ENCODE measurements at regions not wholly inside any gene's neighbourhood (a gene's known extent, or its start where the extent isn't known, plus 50 kb on each side); places are given as distances from the start of the nearest gene placed in this dataset.

DNA sequence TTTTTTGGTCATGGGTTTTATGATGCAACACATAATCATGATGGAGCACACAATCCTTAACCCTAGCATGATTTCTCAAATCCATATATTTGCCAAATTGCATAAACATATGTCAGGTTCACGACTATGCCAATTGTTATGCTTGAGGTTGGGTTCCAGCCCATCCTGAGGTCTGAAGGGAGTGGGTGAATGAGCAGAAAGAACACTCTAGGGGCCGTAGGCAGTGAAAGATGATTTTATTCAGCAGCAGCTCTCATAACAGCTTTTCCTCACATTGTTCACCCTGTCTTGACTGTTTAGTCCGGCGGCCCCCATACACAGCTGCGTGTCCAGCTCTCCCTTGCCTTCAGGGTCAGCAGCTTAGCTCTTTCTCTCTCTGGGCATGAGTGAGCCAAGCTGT is 627.7 kb downstream of the PLA2G4A start:
- WGBS, 2 donors = 83 to 84% methylated on average over 5 of the region's 5 CpGs
- no peaks in the 10 kb centered on the region for H3K9me3 ChIP-seq
- TF ChIP-seq POLR2A (IDR thresholded peaks at IDR 0.05) = no peak
- TF ChIP-seq, protein P1, sequence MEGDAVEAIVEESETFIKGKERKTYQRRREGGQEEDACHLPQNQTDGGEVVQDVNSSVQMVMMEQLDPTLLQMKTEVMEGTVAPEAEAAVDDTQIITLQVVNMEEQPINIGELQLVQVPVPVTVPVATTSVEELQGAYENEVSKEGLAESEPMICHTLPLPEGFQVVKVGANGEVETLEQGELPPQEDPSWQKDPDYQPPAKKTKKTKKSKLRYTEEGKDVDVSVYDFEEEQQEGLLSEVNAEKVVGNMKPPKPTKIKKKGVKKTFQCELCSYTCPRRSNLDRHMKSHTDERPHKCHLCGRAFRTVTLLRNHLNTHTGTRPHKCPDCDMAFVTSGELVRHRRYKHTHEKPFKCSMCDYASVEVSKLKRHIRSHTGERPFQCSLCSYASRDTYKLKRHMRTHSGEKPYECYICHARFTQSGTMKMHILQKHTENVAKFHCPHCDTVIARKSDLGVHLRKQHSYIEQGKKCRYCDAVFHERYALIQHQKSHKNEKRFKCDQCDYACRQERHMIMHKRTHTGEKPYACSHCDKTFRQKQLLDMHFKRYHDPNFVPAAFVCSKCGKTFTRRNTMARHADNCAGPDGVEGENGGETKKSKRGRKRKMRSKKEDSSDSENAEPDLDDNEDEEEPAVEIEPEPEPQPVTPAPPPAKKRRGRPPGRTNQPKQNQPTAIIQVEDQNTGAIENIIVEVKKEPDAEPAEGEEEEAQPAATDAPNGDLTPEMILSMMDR (IDR thresholded peaks at IDR 0.05) = no peak
- no peak overlapping the region for H3K4me3 ChIP-seq
- no peaks in the 10 kb centered on the region for H3K27me3 ChIP-seq
- DNase-seq = no peak
- intact Hi-C loops (cut with DNase I) = no loop called here
- no peak overlapping the region for H3K27ac ChIP-seq
- H3K36me3 ChIP-seq = no peaks in the 10 kb centered on the region
- no peaks in the 10 kb centered on the region for H3K4me1 ChIP-seq

DNA sequence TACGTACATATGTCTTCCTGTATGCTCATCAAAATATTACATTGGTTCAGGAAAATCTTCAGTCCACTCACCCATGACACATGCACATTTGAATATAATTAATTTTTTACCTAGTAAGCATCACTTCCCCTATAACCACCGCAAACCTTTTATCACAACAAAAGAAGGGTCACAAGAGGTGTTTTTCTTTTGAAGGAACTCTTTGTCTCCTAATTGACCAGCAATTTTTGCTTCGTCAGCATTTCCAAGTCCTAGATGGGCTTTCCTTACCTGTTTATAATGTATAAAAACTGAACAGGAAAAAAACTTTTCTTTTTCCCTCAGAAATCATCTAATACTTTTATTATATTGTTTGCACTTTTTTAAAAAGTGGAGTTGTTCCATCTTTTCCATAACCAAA is 631.3 kb downstream of the PLA2G4A start:
- intact Hi-C loops (cut with DNase I) = no loop called here
- 80 to 93% methylated on average over 3 of the region's 3 CpGs for WGBS, 2 donors
- peaks cover 0 to 4% (median 2%) of the 10 kb centered on the region in 4 donors for H3K9me3 ChIP-seq
- no peak for DNase-seq
- no peaks in the 10 kb centered on the region for H3K4me1 ChIP-seq
- H3K4me3 ChIP-seq = no peak overlapping the region
- no peaks in the 10 kb centered on the region for H3K36me3 ChIP-seq
- TF ChIP-seq, protein P1 (IDR thresholded peaks at IDR 0.05) = no peak
- TF ChIP-seq EP300 (IDR thresholded peaks at IDR 0.05) (no peak), POLR2A (IDR thresholded peaks at IDR 0.05) (no peak), POLR2AphosphoS5 (IDR thresholded peaks at IDR 0.05) (no peak)
- H3K27me3 ChIP-seq = no peaks in the 10 kb centered on the region
- no peak overlapping the region for H3K27ac ChIP-seq

DNA sequence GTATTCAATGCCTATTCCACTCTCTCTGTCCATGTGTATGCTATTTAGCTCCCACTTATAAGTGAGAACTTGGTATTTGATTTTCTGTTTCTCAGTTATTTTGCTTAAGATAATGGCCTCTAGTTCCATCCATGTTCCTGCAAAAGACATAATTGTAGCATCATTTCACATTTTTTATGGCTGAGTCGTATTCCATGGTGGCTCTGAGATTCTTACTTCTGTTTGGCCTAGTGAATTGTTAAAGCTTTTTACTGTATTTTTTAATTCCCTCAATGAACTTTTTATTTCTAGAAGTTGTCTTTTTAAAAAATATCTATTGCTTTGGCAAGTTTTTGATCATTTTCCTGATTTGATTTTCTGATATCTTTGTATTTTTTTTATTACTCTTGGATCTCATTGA is 635.6 kb downstream of the PLA2G4A start:
- intact Hi-C loops (cut with DNase I) = no loop called here
- H3K27ac ChIP-seq = no peak overlapping the region
- WGBS, 2 donors = 81 to 84% methylated on average over 1 of the region's 1 CpG

DNA sequence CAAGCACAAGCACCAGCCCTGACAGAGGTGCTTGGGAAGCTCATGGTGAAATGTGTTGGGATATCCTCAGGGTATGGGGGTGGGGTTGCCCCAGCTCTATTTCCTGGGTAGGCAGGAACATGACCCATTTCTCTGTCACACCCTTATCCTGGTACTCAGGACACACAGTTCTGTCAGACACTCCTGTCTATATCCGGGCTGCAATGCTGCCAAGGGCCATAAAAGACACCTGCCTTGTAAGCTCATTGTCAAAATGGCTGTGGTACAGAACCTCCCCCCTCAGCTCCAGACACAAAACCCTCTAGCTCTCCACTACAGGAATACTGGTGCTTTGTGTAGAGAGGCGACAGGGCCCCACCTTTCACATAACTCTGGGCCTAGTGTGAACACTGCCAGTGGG is 636.7 kb downstream of the PLA2G4A start:
- 28 to 54% methylated on average over 2 of the region's 2 CpGs for WGBS, 2 donors
- Histone ChIP-seq H3K4me1 (no peaks in the 10 kb centered on the region), H3K9me3 (peaks cover 0 to 7% (median 3%) of the 10 kb centered on the region in 4 donors), H3K27ac (no peak overlapping the region), H3K27me3 (no peaks in the 10 kb centered on the region), H3K36me3 (no peaks in the 10 kb centered on the region), H3K4me3 (no peak overlapping the region)
- DNase-seq = no peak
- intact Hi-C loops (cut with DNase I) = no loop called here
- TF ChIP-seq POLR2AphosphoS5 (IDR thresholded peaks at IDR 0.05) = no peak
- TF ChIP-seq, protein P1 (IDR thresholded peaks at IDR 0.05) = no peak
- no peak for TF ChIP-seq POLR2A (IDR thresholded peaks at IDR 0.05)
- no peak for TF ChIP-seq EP300 (IDR thresholded peaks at IDR 0.05)

More for the DNA sequence above, 635.6 kb downstream of the PLA2G4A start:
- Histone ChIP-seq H3K4me3 (no peak overlapping the region), H3K27me3 (no peaks in the 10 kb centered on the region), H3K36me3 (no peaks in the 10 kb centered on the region), H3K4me1 (no peaks in the 10 kb centered on the region), H3K9me3 (peaks cover 0 to 7% (median 3%) of the 10 kb centered on the region in 4 donors)
- DNase-seq = no peak
- TF ChIP-seq, protein P1 (IDR thresholded peaks at IDR 0.05) = no peak
- TF ChIP-seq POLR2A (IDR thresholded peaks at IDR 0.05) = no peak
- no peak for TF ChIP-seq POLR2AphosphoS5 (IDR thresholded peaks at IDR 0.05)
- no peak for TF ChIP-seq EP300 (IDR thresholded peaks at IDR 0.05)

DNA sequence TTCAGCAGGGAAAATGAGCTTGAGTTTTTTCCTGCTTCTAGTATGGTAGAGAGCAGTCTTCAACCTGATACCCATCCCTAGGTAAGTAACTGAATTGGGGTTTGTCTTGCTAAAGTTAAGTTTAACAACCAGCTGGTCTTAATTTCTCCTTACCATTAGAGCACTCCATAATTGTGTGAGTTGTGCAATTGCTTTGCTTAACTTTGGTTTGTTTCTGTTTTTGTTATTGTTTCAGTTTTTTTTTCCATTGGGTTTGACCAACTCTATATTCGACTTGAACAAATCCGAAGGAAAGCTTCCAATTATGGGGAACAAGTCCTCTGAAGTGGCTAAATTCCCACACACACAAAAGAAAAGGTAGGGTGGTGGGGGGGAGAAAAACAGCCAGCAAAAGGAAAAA is 641.1 kb downstream of the PLA2G4A start:
- Histone ChIP-seq H3K9me3 (peaks cover 0 to 5% (median 2%) of the 10 kb centered on the region in 4 donors), H3K27ac (no peak overlapping the region), H3K36me3 (no peaks in the 10 kb centered on the region), H3K4me1 (no peaks in the 10 kb centered on the region), H3K4me3 (no peak overlapping the region), H3K27me3 (no peaks in the 10 kb centered on the region)
- DNase-seq = no peak
- TF ChIP-seq, protein P1 (IDR thresholded peaks at IDR 0.05) = no peak
- TF ChIP-seq POLR2A (IDR thresholded peaks at IDR 0.05) = no peak
- TF ChIP-seq POLR2AphosphoS5 (IDR thresholded peaks at IDR 0.05) = no peak
- no peak for TF ChIP-seq EP300 (IDR thresholded peaks at IDR 0.05)
- 73 to 77% methylated on average over 2 of the region's 2 CpGs for WGBS, 2 donors
- intact Hi-C loops (cut with DNase I) = no loop called here

All from sigmoid colon (tissue), 6 donors.